HG02981 (cell line): ENCODE measurements at regions not wholly inside any gene's neighbourhood (a gene's known extent, or its start where the extent isn't known, plus 50 kb on each side); places are given as distances from the start of the nearest gene placed in this dataset.

Experiments
- ATAC-seq: cut with Tn5 transposase; IDR thresholded peaks from one replicate; pipeline ENCODE4 v1.9.1; 2021; ENCODE audit warnings: mild to moderate bottlenecking, moderate library complexity; ENCODE audit not compliant: unreplicated experiment

- ATAC-seq = no peak
Observed at GRCh38 chr4:71237641-71238040, 101.2 kb upstream of the SLC4A4 start.

GRCh38 chr4:71239365-71239764, 99.5 kb upstream of the SLC4A4 start:
- no peak for ATAC-seq

GRCh38 chr4:71240094-71240493, 98.7 kb upstream of the SLC4A4 start:
- no peak for ATAC-seq

DNA sequence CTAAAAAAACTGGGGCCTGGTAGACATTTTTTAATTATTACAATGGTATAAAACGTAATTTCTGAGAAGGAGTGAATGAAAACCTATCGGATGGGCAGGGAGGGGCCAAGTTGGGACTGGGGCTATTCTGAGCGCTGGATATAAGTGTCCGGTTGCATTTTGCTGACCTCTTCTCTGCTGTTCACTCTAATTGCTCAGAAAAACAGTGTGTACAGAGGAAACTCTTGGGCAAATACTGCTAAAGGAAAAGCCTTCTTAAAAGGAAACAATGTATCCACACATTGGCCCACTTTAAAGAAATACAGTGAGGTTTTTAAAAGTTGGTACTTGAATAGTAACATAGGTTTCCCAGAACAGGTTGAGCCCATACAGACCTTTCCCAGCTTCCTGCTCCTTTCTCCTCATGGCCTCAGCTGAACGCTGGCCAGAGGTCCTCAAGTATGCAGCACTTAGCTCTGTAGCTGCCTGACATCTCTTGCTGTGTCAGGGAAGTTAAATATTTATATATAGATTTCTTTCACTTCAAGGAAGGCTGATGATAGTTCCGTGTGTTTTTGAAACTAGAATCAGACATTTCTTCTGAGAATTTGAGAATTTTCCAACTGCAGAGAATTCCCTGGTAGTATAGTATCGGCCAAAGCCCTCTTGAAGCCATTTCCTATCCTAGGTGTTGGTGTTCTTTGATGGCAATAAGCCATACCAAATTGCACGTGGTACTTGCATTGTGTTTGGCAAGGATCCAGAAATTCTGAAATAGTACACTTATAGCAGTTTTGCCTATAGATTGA, 97.1 kb upstream of the SLC4A4 start:
- no peak for ATAC-seq

DNA sequence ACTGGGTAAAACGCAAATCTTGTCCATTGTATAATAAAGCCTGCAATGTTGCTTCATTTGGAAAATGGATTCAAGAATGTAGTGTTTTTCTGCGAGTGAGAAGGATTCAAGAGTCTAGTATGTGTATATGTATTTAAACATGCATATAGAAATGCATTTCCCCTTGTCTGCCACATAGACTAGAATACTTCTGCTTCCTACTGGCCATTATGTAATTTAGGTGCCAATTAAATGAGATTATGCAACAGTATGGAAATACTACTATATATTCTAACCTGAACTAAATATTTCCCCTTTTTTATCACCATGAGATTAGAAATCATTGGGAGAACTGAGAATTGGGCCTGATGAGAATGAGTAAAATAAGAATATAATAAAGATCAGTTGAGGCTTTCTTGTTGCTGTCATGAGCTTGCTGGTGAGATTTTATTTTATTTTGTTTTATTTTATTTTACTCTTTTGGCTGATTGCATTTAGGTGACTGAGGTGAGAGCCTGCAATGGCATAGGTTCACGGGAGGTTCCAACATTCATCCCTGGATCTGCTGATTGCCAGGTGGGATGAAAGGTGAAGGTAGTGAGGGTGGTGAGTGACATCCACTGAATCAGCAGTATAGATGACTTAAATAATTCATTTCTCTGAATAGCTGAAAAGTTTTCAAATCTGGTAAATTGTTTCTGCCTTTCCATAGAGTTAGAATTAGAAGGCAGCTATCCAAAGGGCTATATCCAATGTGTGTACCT, 95.6 kb upstream of the SLC4A4 start:
- no peak for ATAC-seq

DNA sequence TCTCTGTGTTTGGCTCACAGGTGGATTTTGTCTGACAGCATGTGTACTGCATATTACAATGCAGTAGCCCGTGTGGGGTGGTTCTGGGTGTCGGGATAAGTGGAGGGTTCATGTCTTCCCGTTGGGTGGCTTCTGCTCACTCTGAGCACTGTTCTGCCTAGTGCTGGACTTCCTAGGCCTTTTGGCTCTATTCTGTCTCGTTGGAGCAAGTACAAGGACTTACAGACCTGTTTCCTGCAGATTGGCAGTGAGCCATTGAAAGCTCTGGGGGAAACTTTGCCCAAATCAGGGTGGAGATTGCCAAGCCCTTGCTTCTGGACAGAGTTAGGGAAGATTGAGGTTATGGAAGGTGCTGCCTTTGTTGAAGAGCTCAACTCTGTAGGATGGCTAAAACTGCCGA, 91.1 kb upstream of the SLC4A4 start:
- ATAC-seq = no peak

DNA sequence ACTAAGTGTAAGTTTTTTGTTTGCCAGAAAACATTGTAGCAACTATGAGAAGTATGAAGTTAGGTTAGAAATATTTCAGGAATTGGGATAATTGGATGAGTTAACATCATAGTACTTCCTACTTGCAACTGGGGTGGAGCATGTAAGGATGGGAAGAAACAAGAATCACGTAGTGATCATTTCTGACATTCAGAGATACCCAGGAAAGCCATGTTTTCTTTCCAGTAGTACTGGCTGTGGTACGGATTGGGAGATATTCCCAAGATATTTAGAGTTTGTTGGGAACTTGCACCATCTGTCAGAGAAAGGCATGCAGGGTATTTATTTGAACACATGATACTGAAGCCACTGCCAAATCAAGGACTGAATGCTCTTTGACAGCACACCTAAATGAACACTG, 87.6 kb upstream of the SLC4A4 start:
- ATAC-seq = no peak

DNA sequence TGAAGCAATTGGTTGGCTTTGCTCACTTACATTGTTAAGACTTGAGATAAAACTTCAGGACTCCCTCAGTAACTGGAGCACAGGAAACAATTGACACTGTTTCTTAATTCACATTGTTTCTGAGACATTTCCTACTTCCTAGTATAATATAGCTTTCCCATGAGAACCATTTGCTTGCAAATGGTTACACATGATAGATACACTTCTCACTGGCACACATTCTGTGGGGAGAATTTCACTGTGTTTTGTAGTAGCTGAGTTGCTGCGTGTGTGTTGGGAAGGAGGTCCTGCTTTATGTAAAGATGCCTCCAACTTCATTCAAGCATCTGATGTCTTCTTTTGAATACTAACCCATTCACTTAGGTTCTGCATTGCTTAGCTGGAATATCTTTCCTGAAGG, 85.3 kb upstream of the SLC4A4 start:
- no peak for ATAC-seq

GRCh38 chr4:71254451-71255012, 84.3 kb upstream of the SLC4A4 start:
- no peak for ATAC-seq

GRCh38 chr4:71255976-71256375, 82.8 kb upstream of the SLC4A4 start:
- no peak for ATAC-seq

- ATAC-seq = no peak
Observed at GRCh38 chr4:71257761-71258160, 81.1 kb upstream of the SLC4A4 start.

- ATAC-seq = no peak
Observed at GRCh38 chr4:71258323-71258722, 80.5 kb upstream of the SLC4A4 start.

- ATAC-seq = no peak
Observed at GRCh38 chr4:71259280-71259679, 79.5 kb upstream of the SLC4A4 start.

- ATAC-seq = no peak
Observed at GRCh38 chr4:71259911-71260331, 78.9 kb upstream of the SLC4A4 start.

DNA sequence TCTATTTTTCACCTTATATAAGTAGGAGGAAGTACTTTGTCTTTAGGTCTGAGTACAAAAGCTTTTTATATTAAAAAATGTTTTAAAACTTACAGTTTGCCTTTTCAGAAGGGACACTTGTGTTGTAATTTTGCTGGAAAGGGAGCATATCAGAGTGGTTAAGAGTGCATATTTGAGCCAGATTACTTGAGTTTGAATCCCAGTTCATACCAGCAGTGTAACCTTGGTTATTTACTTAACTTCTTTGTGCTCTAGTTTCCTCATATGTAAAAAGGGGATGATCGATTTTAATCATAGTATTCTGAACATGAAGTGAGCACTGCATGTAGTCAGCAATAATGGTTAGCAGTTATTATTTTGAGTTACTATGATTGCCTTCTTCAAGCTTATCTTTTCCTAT, 78.3 kb upstream of the SLC4A4 start:
- ATAC-seq = no peak

- ATAC-seq = no peak
Observed at GRCh38 chr4:71261001-71261400, 77.8 kb upstream of the SLC4A4 start.

GRCh38 chr4:71261633-71262121, 77.1 kb upstream of the SLC4A4 start:
- ATAC-seq = no peak

- no peak for ATAC-seq
Observed at GRCh38 chr4:71262161-71262560, 76.7 kb upstream of the SLC4A4 start.

GRCh38 chr4:71266090-71266794, 72.6 kb upstream of the SLC4A4 start:
- ATAC-seq = peak; percentile 33

DNA sequence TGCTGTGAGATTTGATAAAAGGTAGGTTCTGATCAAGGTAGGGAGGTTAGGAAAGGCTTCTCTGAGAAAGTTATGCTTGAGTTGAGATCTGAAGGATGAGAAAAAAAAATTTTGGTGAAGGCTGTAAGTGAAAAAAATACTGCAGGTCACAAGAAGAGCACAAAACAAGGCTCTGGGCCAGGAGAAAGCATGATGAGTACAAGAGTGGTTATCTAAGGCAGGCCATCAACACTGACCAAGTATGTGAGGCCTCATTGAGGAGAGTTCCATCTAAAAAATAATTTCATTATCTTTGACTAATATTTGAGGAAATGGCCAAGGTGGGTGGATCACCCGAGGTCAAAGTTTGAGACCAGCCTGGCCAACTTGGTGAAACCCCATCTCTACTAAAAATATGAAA, 71.6 kb upstream of the SLC4A4 start:
- ATAC-seq = no peak

- ATAC-seq = no peak
Observed at GRCh38 chr4:71268166-71268565, 70.7 kb upstream of the SLC4A4 start.
